HCT116 (cell line): ENCODE measurements at regions not wholly inside any gene's neighbourhood (a gene's known extent, or its start where the extent isn't known, plus 50 kb on each side); places are given as distances from the start of the nearest gene placed in this dataset.

Experiments used
- ATAC-seq: fragments of 200-7000 bp; cut with Tn5 transposase; 2 replicates; pipeline ENCODE4 v1.9.1; 2020; ENCODE audit warnings: mild to moderate bottlenecking, moderate library complexity
- BruUV-seq: library from RNA; stranded (reverse); fragments of 400-500 nt; replicated peaks from 2 replicates; lab custom pipeline; 2021; lab: Mats Ljungman, UMichigan
- CTCF ChIA-PET: fragments of 300-600 bp; sonication (Branson Sonifier 250); formaldehyde crosslinking; loops from one replicate; lab custom pipeline; 2021; ENCODE audit warnings: antibody characterized with exemption; lab: Charles Lee
- POLR2A ChIA-PET: fragments of 300-600, 350-600 bp; sonication (Branson Sonifier 250); formaldehyde crosslinking; loops from one replicate; lab custom pipeline; 2021; ENCODE audit warnings: antibody characterized with exemption; lab: Charles Lee
- RAD21 ChIA-PET, 2 experiments: fragments of 300-600 bp; sonication (Branson Sonifier 250); formaldehyde crosslinking; loops; one replicate each; lab custom pipeline; 2023; ENCODE audit warnings: low total read pairs in 2 of 2; ENCODE audit not compliant: uncharacterized antibody in 2 of 2, unreplicated experiment in 2 of 2, low non-redundant PET in 1 of 2; lab: Charles Lee
- DNase-seq: peaks from one replicate; pipeline ENCODE4 v3.0.0-alpha.2; 2010; ENCODE audit warnings: low read depth, low spot score
- H2AFZ ChIP-seq: fragments of 200-600 bp; shearing (Covaris generic), sonication (generic); 2 replicates; pipeline ENCODE4 v1.6.1; 2017; ENCODE audit warnings: low read depth, mixed run types, mixed read lengths, antibody characterized with exemption, low read length; ENCODE audit not compliant: poor library complexity, severe bottlenecking
- H3K27ac ChIP-seq: 2 replicates; pipeline ENCODE4 v1.5.1; 2012; ENCODE audit warnings: low read depth, low read length
- H3K27me3 ChIP-seq: fragments of 200-600 bp; sonication (generic); 2 replicates; pipeline ENCODE4 v1.6.1; 2016; ENCODE audit warnings: mixed run types, low read length, mixed read lengths; ENCODE audit not compliant: insufficient read depth
- H3K36me3 ChIP-seq, 2 experiments: fragments of 200-500 bp in 1 of 2; fragments of 200-600 bp in 1 of 2; sonication (Bioruptor generic) in 1 of 2; sonication (generic) in 1 of 2; 2 replicates each; pipeline versions ENCODE4 v1.5.1 to v1.6.1; 2014 to 2016; ENCODE audit warnings: low read length in 2 of 2, inconsistent platforms in 1 of 2, mixed read lengths in 1 of 2, mixed run types in 1 of 2; ENCODE audit not compliant: insufficient read depth in 2 of 2, control insufficient read depth in 1 of 2
- H3K4me1 ChIP-seq, 2 experiments: fragments of 200-600 bp in 1 of 2; sonication (generic) in 1 of 2; 2 replicates each; pipeline versions ENCODE4 v1.5.1 to v1.6.1; 2012 to 2017; ENCODE audit warnings: low read length in 2 of 2, inconsistent platforms in 1 of 2, mild to moderate bottlenecking in 1 of 2, mixed read lengths in 1 of 2, mixed run types in 1 of 2, moderate library complexity in 1 of 2; ENCODE audit not compliant: insufficient read depth in 2 of 2, control insufficient read depth in 1 of 2
- H3K4me2 ChIP-seq: fragments of 200-600 bp; sonication (generic); 2 replicates; pipeline ENCODE4 v1.6.1; 2017; ENCODE audit warnings: mixed run types, low read length, mixed read lengths
- H3K4me3 ChIP-seq, 2 experiments: fragments of 200-600 bp in 1 of 2; sonication (generic) in 1 of 2; replicated peaks in 1 of 2; 2 replicates each; pipeline ENCODE4 v1.5.1; 2011 to 2016; ENCODE audit warnings: low read length in 2 of 2, control low read depth in 1 of 2, low read depth in 1 of 2, mild to moderate bottlenecking in 1 of 2, mixed read lengths in 1 of 2, mixed run types in 1 of 2
- H3K79me2 ChIP-seq: fragments of 200-600 bp; sonication (generic); 2 replicates; pipeline ENCODE4 v1.6.1; 2017; ENCODE audit warnings: mild to moderate bottlenecking, mixed run types, low read length, moderate library complexity, mixed read lengths; ENCODE audit not compliant: insufficient read depth
- H3K9ac ChIP-seq: fragments of 200-600 bp; sonication (generic); 2 replicates; pipeline ENCODE4 v1.6.1; 2016; ENCODE audit warnings: low read length, mixed read lengths
- H3K9me2 ChIP-seq: fragments of 200-600 bp; sonication (generic), shearing (Covaris generic); 2 replicates; pipeline ENCODE4 v1.6.1; 2017; ENCODE audit warnings: mixed run types, mild to moderate bottlenecking, moderate library complexity; ENCODE audit not compliant: insufficient read depth
- H3K9me3 ChIP-seq, 2 experiments: fragments of 200-500 bp in 1 of 2; fragments of 200-600 bp in 1 of 2; sonication (Bioruptor generic) in 1 of 2; sonication (generic) in 1 of 2; 2 replicates each; pipeline ENCODE4 v1.6.1; 2014 to 2017; ENCODE audit warnings: low read length in 2 of 2, mixed read lengths in 2 of 2, inconsistent platforms in 1 of 2, low read depth in 1 of 2, mild to moderate bottlenecking in 1 of 2, mixed run types in 1 of 2, moderate library complexity in 1 of 2; ENCODE audit not compliant: control insufficient read depth in 1 of 2, insufficient read depth in 1 of 2
- H4K20me1 ChIP-seq: fragments of 200-600 bp; sonication (generic), shearing (Covaris generic); 2 replicates; pipeline ENCODE4 v1.6.1; 2017; ENCODE audit warnings: mixed run types, mild to moderate bottlenecking, moderate library complexity; ENCODE audit not compliant: insufficient read depth
- ATF3 ChIP-seq: IDR thresholded peaks from 2 replicates; pipeline ENCODE4 v1.6.1; 2012
- ELF1 ChIP-seq: IDR thresholded peaks from 2 replicates; pipeline ENCODE4 v1.6.1; 2012; ENCODE audit warnings: low read depth, borderline replicate concordance
- FOSL1 ChIP-seq: IDR thresholded peaks from 2 replicates; pipeline ENCODE4 v1.6.1; 2012; ENCODE audit warnings: low read depth
- JUND ChIP-seq: IDR thresholded peaks from 2 replicates; pipeline ENCODE4 v1.6.1; 2012
- MAX ChIP-seq: IDR thresholded peaks from 2 replicates; pipeline ENCODE4 v1.6.1; 2012
- RAD21 ChIP-seq: IDR thresholded peaks from 2 replicates; pipeline ENCODE4 v1.6.1; 2012; ENCODE audit warnings: low read depth, mild to moderate bottlenecking
- SIN3A ChIP-seq: IDR thresholded peaks from 2 replicates; pipeline ENCODE4 v1.6.1; 2012; ENCODE audit warnings: low read depth
- SP1 ChIP-seq: IDR thresholded peaks from 2 replicates; pipeline ENCODE4 v1.6.1; 2012; ENCODE audit warnings: low read depth
- TCF7L2 ChIP-seq: IDR thresholded peaks from 2 replicates; pipeline ENCODE4 v1.7.0; 2011; ENCODE audit warnings: borderline replicate concordance, inconsistent platforms; ENCODE audit not compliant: insufficient read depth, insufficient read length; ENCODE audit errors: extremely low read depth
- YY1 ChIP-seq: IDR thresholded peaks from 2 replicates; pipeline ENCODE4 v1.6.1; 2011; ENCODE audit warnings: low read length, low read depth, moderate library complexity, mild to moderate bottlenecking; ENCODE audit not compliant: insufficient replicate concordance; ENCODE audit errors: extremely low read depth
- ZBTB33 ChIP-seq: IDR thresholded peaks from 2 replicates; pipeline ENCODE4 v1.6.1; 2011; ENCODE audit warnings: mild to moderate bottlenecking, low read length, moderate library complexity; ENCODE audit not compliant: insufficient replicate concordance; ENCODE audit errors: extremely low read depth
- ZFX ChIP-seq: fragments of 450-650 bp; IDR thresholded peaks from 2 replicates; pipeline ENCODE4 v1.6.1; 2017
- intact Hi-C: fragments of 100-400 bp; cut with micrococcal nuclease; formaldehyde crosslinking; loops from 2 replicates; pipeline ENCODE4 v1.10.0; 2022

- peaks cover 0 to 9% of the 10 kb centered on the region in 2 experiments; a peak in 1 of 4 replicates for H3K9me3 ChIP-seq
- intact Hi-C loops, result no loop called here
- H3K9me2 ChIP-seq, result no peaks in the 10 kb centered on the region
- no peak overlapping the region for H3K27ac ChIP-seq
- no peak overlapping the region for H3K9ac ChIP-seq
- BruUV-seq, result no TSS peak
- H4K20me1 ChIP-seq, result no peaks in the 10 kb centered on the region
- RAD21 ChIA-PET, result no interaction called here
- no peak overlapping the region for H3K4me3 ChIP-seq
- POLR2A ChIA-PET, result no interaction called here
- H3K4me2 ChIP-seq, result no peak overlapping the region
- H2AFZ ChIP-seq, result no peak overlapping the region
- TF ChIP-seq RAD21 (no peak), ZBTB33 (no peak), TCF7L2 (no peak), YY1 (no peak), MAX (no peak), SIN3A (no peak), ZFX (no peak), JUND (no peak), ELF1 (no peak), ATF3 (no peak), FOSL1 (no peak), SP1 (no peak)
- TF ChIP-seq, all 23 proteins: peak for 0
- H3K4me1 ChIP-seq, result no peaks in the 10 kb centered on the region
- CTCF ChIA-PET, result no interaction called here
- DNase-seq (no peak), ATAC-seq (no peak)
- no peaks in the 10 kb centered on the region for H3K36me3 ChIP-seq
- H3K27me3 ChIP-seq, result no peaks in the 10 kb centered on the region
- no peaks in the 10 kb centered on the region for H3K79me2 ChIP-seq
These were observed 183.6 kb upstream of the RAB4A start for GRCh38 chr1:229087339-229087738.
